GM18502 (cell line): ENCODE measurements at regions not wholly inside any gene's neighbourhood (a gene's known extent, or its start where the extent isn't known, plus 50 kb on each side); places are given as distances from the start of the nearest gene placed in this dataset.

Experiments used
- ATAC-seq: cut with Tn5 transposase; IDR thresholded peaks from one replicate; pipeline ENCODE4 v1.9.1; 2021; ENCODE audit warnings: mild to moderate bottlenecking; ENCODE audit not compliant: unreplicated experiment, poor library complexity

DNA sequence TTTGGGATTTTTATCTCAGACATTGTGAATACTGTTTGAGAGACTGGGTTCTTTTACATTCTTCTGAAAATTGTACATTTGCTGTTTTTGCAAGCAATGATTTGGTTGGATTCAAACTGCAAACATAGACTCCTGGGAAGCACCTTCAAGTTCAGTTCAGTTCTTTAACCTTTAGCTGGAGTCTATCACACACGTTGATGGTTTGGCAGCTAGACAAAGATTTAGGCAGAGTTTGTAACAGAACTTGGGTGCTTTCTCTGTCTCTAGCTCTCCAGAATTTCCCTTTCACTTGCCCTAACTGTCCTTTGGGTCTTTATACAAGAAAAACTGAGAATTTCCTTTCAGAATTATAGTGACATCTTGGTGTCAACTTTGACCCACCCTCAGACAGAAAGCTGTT is 556.6 kb downstream of the DIAPH3 start:
- no peak for ATAC-seq

GRCh38 chr13:59607780-59608233 is 555.9 kb downstream of the DIAPH3 start:
- ATAC-seq: peak; percentile 69

GRCh38 chr13:59609421-59609820 is 554.3 kb downstream of the DIAPH3 start:
- no peak for ATAC-seq
